ENCODE measurements at regions not wholly inside any gene's neighbourhood (a gene's known extent, or its start where the extent isn't known, plus 50 kb on each side); places are given as distances from the start of the nearest gene placed in this dataset.
"Not testable (repeated sequence)": the region's sequence is repeated elsewhere in the genome, so short reads cannot be mapped to it uniquely, and the experiment has no call there.

DNA sequence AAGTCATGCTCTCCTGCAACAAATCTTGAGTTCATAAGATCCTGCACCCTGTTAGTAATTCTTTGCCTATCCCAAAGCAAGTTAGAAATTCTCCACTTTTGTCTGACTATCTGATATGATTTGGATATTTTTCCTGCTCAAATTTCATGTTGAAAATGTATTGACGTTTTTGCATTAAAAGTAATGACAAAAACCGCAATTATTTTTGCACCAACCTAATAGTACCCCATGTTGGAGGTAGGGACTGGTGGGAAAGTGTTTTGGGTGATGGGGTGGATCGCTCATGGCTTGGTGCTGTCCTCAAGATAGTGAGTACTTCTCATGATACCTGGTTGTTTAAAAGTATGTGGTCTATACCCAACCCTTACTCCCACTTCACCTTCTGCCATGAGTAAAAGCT, 713.4 kb downstream of the CDH18 start:
- DNase-seq = no peak

- no peak for DNase-seq
These were observed 702.7 kb downstream of the CDH18 start for GRCh38 chr5:19285286-19285685.

DNA sequence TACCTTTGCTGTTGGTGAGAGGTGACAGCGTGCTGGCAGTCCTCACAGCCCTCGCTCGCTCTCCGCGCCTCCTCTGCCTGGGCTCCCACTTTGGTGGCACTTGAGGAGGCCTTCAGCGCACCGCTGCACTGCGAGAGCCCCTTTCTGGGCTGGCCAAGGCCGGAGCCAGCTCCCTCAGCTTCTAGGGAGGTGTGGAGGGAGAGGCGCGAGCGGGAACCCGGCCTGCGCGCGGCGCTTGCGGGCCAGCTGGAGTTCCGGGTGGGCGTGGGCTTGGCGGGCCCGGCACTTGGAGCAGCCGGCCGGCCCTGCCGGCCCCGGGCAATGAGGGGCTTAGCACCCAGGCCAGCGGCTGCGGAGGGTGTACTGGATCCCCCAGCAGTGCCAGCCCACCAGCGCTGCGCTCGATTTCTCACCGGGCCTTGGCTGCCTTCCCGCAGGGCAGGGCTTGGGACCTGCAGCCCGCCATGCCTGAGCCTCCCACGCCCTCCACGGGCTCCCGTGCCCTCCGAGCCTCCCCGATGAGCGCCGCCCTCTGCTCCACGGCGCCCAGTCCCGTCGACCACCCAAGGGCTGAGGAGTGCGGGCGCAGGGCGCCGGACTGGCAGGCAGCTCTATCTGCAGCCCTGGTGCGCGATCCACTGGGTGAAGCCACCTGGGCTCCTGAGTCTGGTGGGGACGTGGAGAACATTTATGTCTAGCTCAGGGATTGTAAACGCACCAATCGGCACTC, 700.3 kb downstream of the CDH18 start:
- DNase-seq = not testable (repeated sequence)

GRCh38 chr5:19288311-19288710, 699.7 kb downstream of the CDH18 start:
- not testable (repeated sequence) for DNase-seq

DNA sequence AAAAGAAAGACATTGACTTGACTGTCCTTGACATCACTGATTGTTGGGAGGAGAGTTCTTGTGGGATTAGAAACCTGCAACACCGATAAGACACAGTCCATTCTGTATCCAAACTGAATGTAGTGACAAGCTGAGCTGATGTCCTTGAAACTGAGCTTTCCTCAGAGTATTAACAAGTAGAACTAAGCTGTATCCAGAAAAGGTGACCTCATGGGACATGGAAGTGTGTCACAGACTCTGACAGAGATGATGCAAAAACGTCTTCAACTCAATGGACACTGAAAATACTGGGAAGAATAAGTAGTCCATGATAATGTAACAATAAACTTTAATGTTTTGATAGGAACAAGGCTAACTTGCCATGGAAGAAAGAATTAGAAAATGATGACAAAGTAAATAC, 690.1 kb downstream of the CDH18 start:
- no peak for DNase-seq

GRCh38 chr5:19301271-19301670, 686.7 kb downstream of the CDH18 start:
- DNase-seq = no peak

DNA sequence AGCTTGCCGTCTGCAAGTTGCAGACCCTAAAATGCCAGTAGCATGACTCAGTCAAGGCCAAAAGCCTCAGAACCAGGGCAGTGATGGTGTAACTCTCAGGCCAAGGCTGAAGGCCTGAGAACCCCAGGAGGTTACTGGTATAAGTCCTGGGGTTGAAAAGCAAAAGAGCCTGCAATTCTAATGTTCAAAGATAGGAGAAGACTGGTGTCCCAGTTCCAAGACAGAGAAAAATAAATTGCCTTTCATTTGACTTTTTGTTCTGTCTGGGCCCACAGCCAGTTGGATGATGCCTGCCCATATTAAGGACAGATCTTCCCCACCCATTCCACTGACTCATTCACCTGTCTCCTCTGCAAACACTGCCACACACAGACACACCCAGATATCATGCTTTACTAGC, 673.2 kb downstream of the CDH18 start:
- no peak for DNase-seq

DNA sequence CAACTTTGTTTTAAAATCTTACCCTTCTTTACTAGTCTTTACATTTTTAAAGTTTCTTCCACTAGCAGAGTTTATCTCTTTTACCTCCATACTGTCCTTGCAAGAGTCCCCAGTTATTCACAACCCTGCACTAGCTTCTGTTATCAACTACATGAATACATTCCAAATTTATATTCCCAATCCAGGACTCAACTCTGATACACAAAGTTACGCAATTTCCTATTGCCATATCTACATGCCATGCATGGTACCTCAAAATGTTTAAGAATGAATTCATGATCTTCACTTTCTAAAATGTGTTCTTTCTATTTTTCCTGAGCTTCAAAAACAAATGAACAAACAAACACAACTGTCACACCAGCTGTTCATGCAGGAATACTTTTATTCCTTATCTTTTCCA, 668.7 kb downstream of the CDH18 start:
- DNase-seq = no peak

DNA sequence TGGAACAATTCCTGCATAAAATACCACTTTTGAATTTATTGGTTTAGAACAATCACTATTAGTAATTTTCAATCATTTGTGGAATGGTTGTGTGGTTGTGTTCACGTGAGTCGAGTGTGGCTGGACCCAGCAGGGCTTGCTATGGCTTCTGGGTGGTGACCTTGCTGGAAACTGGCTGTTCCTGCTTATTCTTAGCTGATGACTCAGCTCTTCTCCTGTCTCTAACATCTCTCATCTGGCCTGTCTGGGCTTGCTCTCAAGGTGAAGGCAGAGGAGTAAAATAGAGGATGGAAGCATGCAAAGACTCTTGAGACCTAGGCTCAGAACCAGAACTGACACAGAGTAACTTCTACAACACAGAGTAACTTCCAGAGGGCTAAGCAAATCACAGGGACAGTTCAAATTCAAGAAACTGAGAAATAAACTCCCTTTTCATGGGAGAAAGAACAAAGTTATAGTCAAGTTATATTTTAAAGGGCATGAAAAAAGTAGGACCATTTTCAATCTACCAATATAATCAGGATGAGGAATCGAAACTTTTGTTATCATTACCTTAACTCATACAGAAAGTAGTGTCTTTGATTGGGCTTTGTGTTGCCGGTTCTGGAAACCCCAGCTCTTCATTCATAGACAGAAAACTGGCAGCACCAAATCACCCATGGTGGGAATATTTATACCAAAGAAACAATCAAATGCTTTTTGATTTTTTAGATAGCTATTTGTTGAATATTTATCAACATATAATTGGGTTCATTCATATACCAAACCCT, 665.1 kb downstream of the CDH18 start:
- no peak for DNase-seq

GRCh38 chr5:19334278-19334677, 653.7 kb downstream of the CDH18 start:
- no peak for DNase-seq

DNA sequence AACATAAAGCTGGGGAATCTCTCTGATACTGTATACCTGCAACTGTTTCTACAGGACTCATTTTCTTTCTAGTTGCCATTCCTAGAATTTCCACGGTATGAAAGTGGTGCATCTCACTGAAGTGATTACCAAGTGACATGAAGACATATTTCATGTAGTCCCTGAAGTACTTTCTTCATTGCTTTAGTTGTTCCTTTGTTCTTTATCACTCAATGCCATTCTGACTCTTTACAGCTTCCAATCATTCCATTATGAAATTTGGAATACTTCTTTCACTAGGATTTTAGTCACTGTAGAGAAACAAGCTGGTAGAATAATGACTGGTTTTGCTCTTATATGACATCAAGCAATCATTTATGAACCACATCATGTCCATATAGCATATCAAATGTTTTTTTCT, 645.1 kb downstream of the CDH18 start:
- DNase-seq = no peak

- no peak for DNase-seq
These were observed 635.9 kb downstream of the CDH18 start for GRCh38 chr5:19352120-19352519.

GRCh38 chr5:19369048-19369447, 619.0 kb downstream of the CDH18 start:
- no peak for DNase-seq

GRCh38 chr5:19369561-19369960, 618.4 kb downstream of the CDH18 start:
- no peak for DNase-seq

- DNase-seq = no peak
These were observed 617.2 kb downstream of the CDH18 start for GRCh38 chr5:19370655-19371386.

DNA sequence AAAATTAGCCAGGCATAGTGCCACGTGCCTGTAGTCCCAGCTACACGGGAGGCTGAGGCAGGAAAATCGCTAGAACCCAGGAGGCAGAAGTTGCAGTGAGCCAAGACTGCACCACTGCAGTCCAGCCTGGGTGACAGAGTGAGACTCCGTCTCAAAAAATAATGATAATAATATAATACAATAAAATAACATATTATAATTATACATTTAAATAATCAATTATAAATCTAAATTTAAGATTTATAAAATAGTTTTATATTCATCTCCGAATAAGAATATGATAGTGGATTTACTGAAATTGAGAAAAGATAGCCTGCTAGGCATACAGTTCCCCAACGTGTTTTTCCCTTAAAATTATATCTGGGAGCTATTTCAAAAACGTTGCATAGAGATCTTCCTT, 599.6 kb downstream of the CDH18 start:
- no peak for DNase-seq

GRCh38 chr5:19401032-19401431, 587.0 kb downstream of the CDH18 start:
- DNase-seq = no peak

GRCh38 chr5:19406576-19407365, 581.2 kb downstream of the CDH18 start:
- DNase-seq = no peak

DNA sequence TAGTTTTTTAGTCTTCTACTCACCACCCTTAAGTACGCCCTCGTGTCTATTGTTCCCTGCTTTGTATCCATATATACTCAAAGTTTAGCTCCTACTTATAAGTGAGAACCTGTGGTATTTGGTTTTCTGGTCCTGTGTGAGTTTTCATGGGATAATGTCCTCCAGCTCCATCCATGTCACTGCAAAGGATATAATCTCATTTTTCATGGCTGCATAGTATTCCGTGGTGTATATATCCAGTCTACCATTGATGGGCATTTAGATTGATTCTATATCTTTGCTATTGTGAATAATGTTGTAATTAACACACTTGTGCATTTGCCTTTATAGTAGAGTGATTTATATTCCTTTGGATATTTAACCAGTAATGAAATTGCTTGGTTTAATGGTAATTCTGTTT, 579.9 kb downstream of the CDH18 start:
- no peak for DNase-seq

GRCh38 chr5:19411936-19412335, 576.1 kb downstream of the CDH18 start:
- no peak for DNase-seq

Measured in activated T-cell treated with anti-CD3 and anti-CD28 coated beads for 4 hours (primary cell).